Cardiac muscle cell (in vitro differentiated cells and primary cell): ENCODE measurements at regions not wholly inside any gene's neighbourhood (a gene's known extent, or its start where the extent isn't known, plus 50 kb on each side); places are given as distances from the start of the nearest gene placed in this dataset.

ENCODE experiments used
- DNase-seq, 2 donors: peaks; one replicate each; pipeline versions ENCODE4 v3.0.0 to v3.0.0-alpha.2; 2010 to 2017; ENCODE audit warnings: low read depth in 1 of 2, low spot score in 1 of 2
- H3K27ac ChIP-seq: fragments of 200-600 bp; sonication (generic); 2 replicates; pipeline ENCODE4 v1.5.1; 2016
- H3K27me3 ChIP-seq: fragments of 200-600 bp; sonication (generic); 2 replicates; pipeline ENCODE4 v1.6.0; 2016; ENCODE audit warnings: control low read depth
- H3K36me3 ChIP-seq: fragments of 200-600 bp; sonication (generic); 2 replicates; pipeline ENCODE4 v1.5.1; 2016; ENCODE audit warnings: control low read depth
- H3K4me1 ChIP-seq: fragments of 200-600 bp; sonication (generic); 2 replicates; pipeline ENCODE4 v1.8.1; 2017; ENCODE audit warnings: low read depth, mild to moderate bottlenecking, mixed run types
- H3K4me3 ChIP-seq: fragments of 200-600 bp; sonication (generic); 2 replicates; pipeline ENCODE4 v1.5.1; 2016; ENCODE audit warnings: mild to moderate bottlenecking
- H3K9me3 ChIP-seq: fragments of 200-600 bp; sonication (generic); 2 replicates; pipeline ENCODE4 v1.5.1; 2017; ENCODE audit warnings: low read depth, mild to moderate bottlenecking, control low read depth
- CTCF ChIP-seq: IDR thresholded peaks from 2 replicates; pipeline ENCODE4 v1.5.1; 2012; ENCODE audit warnings: low read depth, mild to moderate bottlenecking, low read length

- Histone ChIP-seq H3K4me3 (no peak overlapping the region), H3K27ac (no peak overlapping the region), H3K27me3 (no peaks in the 10 kb centered on the region), H3K9me3 (no peaks in the 10 kb centered on the region), H3K4me1 (no peaks in the 10 kb centered on the region), H3K36me3 (no peaks in the 10 kb centered on the region)
- no peak for TF ChIP-seq CTCF
- no peak for DNase-seq
These were observed 52.2 kb upstream of the ZPBP start for GRCh38 chr7:50145226-50145625.
